ENCODE measurements at regions not wholly inside any gene's neighbourhood (a gene's known extent, or its start where the extent isn't known, plus 50 kb on each side); places are given as distances from the start of the nearest gene placed in this dataset.

GRCh38 chr18:73943763-73944162 lies 203.9 kb downstream of the FBXO15 start:
- TF ChIP-seq CTCF (IDR thresholded peaks at IDR 0.05) (no peak), POLR2AphosphoS5 (IDR thresholded peaks at IDR 0.05) (no peak), POLR2A (IDR thresholded peaks at IDR 0.05) (no peak), EP300 (IDR thresholded peaks at IDR 0.05) (no peak)

Data from gastroesophageal sphincter (tissue), 3 donors.